ENCODE measurements at regions not wholly inside any gene's neighbourhood (a gene's known extent, or its start where the extent isn't known, plus 50 kb on each side); places are given as distances from the start of the nearest gene placed in this dataset.

- H3K9me3 ChIP-seq, result no peaks in the 10 kb centered on the region
- TF ChIP-seq CTCF (IDR thresholded peaks at IDR 0.05), result no peak
- no peak overlapping the region for H3K9ac ChIP-seq (ENCODE audit: low read depth in 2 of 2, low read length in 2 of 2)
- H3K27ac ChIP-seq, result no peak overlapping the region
- intact Hi-C loops (cut with DNase I), result no loop called here
- no peak overlapping the region for H3K4me3 ChIP-seq
- no peaks in the 10 kb centered on the region for H3K27me3 ChIP-seq
- DNase-seq, result no peak
- no peaks in the 10 kb centered on the region for H3K36me3 ChIP-seq
- H3K4me1 ChIP-seq, result no peaks in the 10 kb centered on the region
These were observed 634.1 kb upstream of the LRRC4C start for GRCh38 chr11:42093541-42093940.

- H3K9ac ChIP-seq (ENCODE audit: low read depth in 2 of 2, low read length in 2 of 2), result no peak overlapping the region
- H3K27me3 ChIP-seq, result no peaks in the 10 kb centered on the region
- H3K4me3 ChIP-seq, result no peak overlapping the region
- no peaks in the 10 kb centered on the region for H3K36me3 ChIP-seq
- H3K9me3 ChIP-seq, result no peaks in the 10 kb centered on the region
- H3K4me1 ChIP-seq, result no peaks in the 10 kb centered on the region
- no peak overlapping the region for H3K27ac ChIP-seq
- TF ChIP-seq CTCF (IDR thresholded peaks at IDR 0.05), result no peak
- intact Hi-C loops (cut with DNase I), result no loop called here
- DNase-seq, result no peak
These were observed 638.6 kb upstream of the LRRC4C start for GRCh38 chr11:42098075-42098474.

- Histone ChIP-seq H3K4me1 (no peaks in the 10 kb centered on the region), H3K27ac (no peak overlapping the region), H3K36me3 (no peaks in the 10 kb centered on the region), H3K4me3 (no peak overlapping the region), H3K9me3 (no peaks in the 10 kb centered on the region), H3K9ac (ENCODE audit: low read depth in 2 of 2, low read length in 2 of 2) (no peak overlapping the region), H3K27me3 (no peaks in the 10 kb centered on the region)
- no peak for DNase-seq
- no peak for TF ChIP-seq CTCF (IDR thresholded peaks at IDR 0.05)
- intact Hi-C loops (cut with DNase I), result no loop called here
These were observed 653.4 kb upstream of the LRRC4C start for GRCh38 chr11:42112866-42113265.

GRCh38 chr11:42114927-42115326 lies 655.5 kb upstream of the LRRC4C start:
- Histone ChIP-seq H3K4me1 (no peaks in the 10 kb centered on the region), H3K27me3 (no peaks in the 10 kb centered on the region), H3K9me3 (no peaks in the 10 kb centered on the region), H3K9ac (ENCODE audit: low read depth in 2 of 2, low read length in 2 of 2) (no peak overlapping the region), H3K4me3 (no peak overlapping the region), H3K27ac (no peak overlapping the region), H3K36me3 (no peaks in the 10 kb centered on the region)
- intact Hi-C loops (cut with DNase I), result no loop called here
- no peak for DNase-seq
- TF ChIP-seq CTCF (IDR thresholded peaks at IDR 0.05), result no peak

- DNase-seq, result no peak
- no peak overlapping the region for H3K4me3 ChIP-seq
- intact Hi-C loops (cut with DNase I), result no loop called here
- no peak for TF ChIP-seq CTCF (IDR thresholded peaks at IDR 0.05)
- no peaks in the 10 kb centered on the region for H3K27me3 ChIP-seq
- H3K36me3 ChIP-seq, result no peaks in the 10 kb centered on the region
- H3K9ac ChIP-seq (ENCODE audit: low read depth in 2 of 2, low read length in 2 of 2), result no peak overlapping the region
- H3K9me3 ChIP-seq, result no peaks in the 10 kb centered on the region
- H3K27ac ChIP-seq, result no peak overlapping the region
- no peaks in the 10 kb centered on the region for H3K4me1 ChIP-seq
These were observed 679.0 kb upstream of the LRRC4C start for GRCh38 chr11:42138454-42138853.

- H3K9me3 ChIP-seq, result no peaks in the 10 kb centered on the region
- intact Hi-C loops (cut with DNase I), result no loop called here
- no peaks in the 10 kb centered on the region for H3K36me3 ChIP-seq
- no peak overlapping the region for H3K9ac ChIP-seq (ENCODE audit: low read depth in 2 of 2, low read length in 2 of 2)
- no peak overlapping the region for H3K4me3 ChIP-seq
- no peaks in the 10 kb centered on the region for H3K27me3 ChIP-seq
- no peaks in the 10 kb centered on the region for H3K4me1 ChIP-seq
- DNase-seq, result no peak
- TF ChIP-seq CTCF (IDR thresholded peaks at IDR 0.05), result no peak
- no peak overlapping the region for H3K27ac ChIP-seq
These were observed 685.9 kb upstream of the LRRC4C start for GRCh38 chr11:42145311-42145710.
